Astrocyte (in vitro differentiated cells and primary cell): ENCODE measurements at regions not wholly inside any gene's neighbourhood (a gene's known extent, or its start where the extent isn't known, plus 50 kb on each side); places are given as distances from the start of the nearest gene placed in this dataset.

Experiments used
- DNase-seq: peaks from one replicate; pipeline ENCODE4 v3.0.0-alpha.2; 2010; ENCODE audit warnings: low read depth
- FAIRE-seq: peaks from 2 replicates; lab custom pipeline; 2011; peaks lifted over from hg19 to GRCh38; lab: Jason Lieb, UNC
- H2AFZ ChIP-seq: 2 replicates; pipeline ENCODE4 v1.6.0; 2012; ENCODE audit warnings: low read depth, low read length, inconsistent platforms
- H3K27ac ChIP-seq: 2 replicates; pipeline ENCODE4 v1.5.1; 2011; ENCODE audit warnings: low read depth, low read length, inconsistent platforms
- H3K27me3 ChIP-seq: 2 replicates; pipeline ENCODE4 v1.6.0; 2011; ENCODE audit warnings: low read length, inconsistent platforms; ENCODE audit not compliant: insufficient read depth
- H3K36me3 ChIP-seq: 2 replicates; pipeline ENCODE4 v1.5.1; 2011; ENCODE audit warnings: low read length, inconsistent platforms; ENCODE audit not compliant: insufficient read depth
- H3K4me1 ChIP-seq: 2 replicates; pipeline ENCODE4 v1.5.1; 2011; ENCODE audit warnings: low read length, inconsistent platforms; ENCODE audit not compliant: insufficient read depth
- H3K4me2 ChIP-seq: 2 replicates; pipeline ENCODE4 v1.6.0; 2012; ENCODE audit warnings: low read length, inconsistent platforms
- H3K4me3 ChIP-seq: 2 replicates; pipeline ENCODE4 v1.5.1; 2011; ENCODE audit warnings: low read depth, mild to moderate bottlenecking, low read length, inconsistent platforms; ENCODE audit not compliant: insufficient read depth
- H3K79me2 ChIP-seq: 2 replicates; pipeline ENCODE4 v1.6.0; 2012; ENCODE audit warnings: mild to moderate bottlenecking, low read length, inconsistent platforms; ENCODE audit not compliant: insufficient read depth
- H3K9ac ChIP-seq: 2 replicates; pipeline ENCODE4 v1.6.0; 2012; ENCODE audit warnings: mild to moderate bottlenecking, low read length, inconsistent platforms
- H3K9me3 ChIP-seq: 2 replicates; pipeline ENCODE4 v1.5.1; 2012; ENCODE audit warnings: low read depth, mild to moderate bottlenecking, low read length, inconsistent platforms; ENCODE audit not compliant: insufficient read depth
- H4K20me1 ChIP-seq: 2 replicates; pipeline ENCODE4 v1.6.0; 2012; ENCODE audit warnings: low read length, inconsistent platforms; ENCODE audit not compliant: insufficient read depth
- H3K27ac Mint-ChIP-seq: one replicate; pipeline ENCODE4 v1.8.0; 2021; ENCODE audit warnings: mild to moderate bottlenecking, mixed read lengths; ENCODE audit not compliant: unreplicated experiment
- H3K27me3 Mint-ChIP-seq: one replicate; pipeline ENCODE4 v1.8.0; 2021; ENCODE audit warnings: low read depth, mixed read lengths; ENCODE audit not compliant: unreplicated experiment
- H3K36me3 Mint-ChIP-seq: one replicate; pipeline ENCODE4 v1.8.0; 2021; ENCODE audit warnings: low read depth, mixed read lengths; ENCODE audit not compliant: unreplicated experiment
- H3K4me1 Mint-ChIP-seq: one replicate; pipeline ENCODE4 v1.8.0; 2021; ENCODE audit warnings: low read depth, mixed read lengths; ENCODE audit not compliant: unreplicated experiment
- H3K4me3 Mint-ChIP-seq: one replicate; pipeline ENCODE4 v1.8.0; 2021; ENCODE audit warnings: mild to moderate bottlenecking, moderate library complexity, mixed read lengths; ENCODE audit not compliant: unreplicated experiment
- H3K9me3 Mint-ChIP-seq: one replicate; pipeline ENCODE4 v1.8.0; 2021; ENCODE audit warnings: mild to moderate bottlenecking, mixed read lengths; ENCODE audit not compliant: unreplicated experiment
- CTCF ChIP-seq: IDR thresholded peaks from 2 replicates; pipeline ENCODE4 v1.5.1; 2011; ENCODE audit warnings: low read depth, mild to moderate bottlenecking, inconsistent platforms, low read length, moderate library complexity; ENCODE audit not compliant: insufficient read depth
- EZH2 ChIP-seq: IDR thresholded peaks from 2 replicates; pipeline ENCODE4 v1.6.1; 2012; ENCODE audit warnings: mild to moderate bottlenecking, low read length, inconsistent platforms; ENCODE audit not compliant: insufficient read depth

- no peak for DNase-seq
- peaks cover 8% of the 10 kb centered on the region for H3K9me3 Mint-ChIP-seq
These were observed 236.2 kb upstream of the KAZN start for GRCh38 chr1:14362331-14362730.

GRCh38 chr1:14363036-14363590 is 235.4 kb upstream of the KAZN start:
- Mint-ChIP-seq H3K27me3 (peaks cover 10% of the 10 kb centered on the region), H3K4me1 (no peaks in the 10 kb centered on the region), H3K36me3 (no peaks in the 10 kb centered on the region), H3K27ac (no peak overlapping the region), H3K4me3 (no peak overlapping the region), H3K9me3 (peaks cover 4% of the 10 kb centered on the region)
- Histone ChIP-seq H3K4me1 (no peaks in the 10 kb centered on the region), H2AFZ (no peak overlapping the region), H3K27me3 (no peaks in the 10 kb centered on the region), H3K27ac (no peak overlapping the region), H3K9ac (no peak overlapping the region), H3K36me3 (no peaks in the 10 kb centered on the region), H3K4me3 (no peak overlapping the region), H4K20me1 (no peaks in the 10 kb centered on the region), H3K9me3 (no peaks in the 10 kb centered on the region), H3K4me2 (no peak overlapping the region), H3K79me2 (no peaks in the 10 kb centered on the region)
- no peak for FAIRE-seq
- DNase-seq: peak; percentile 44
- TF ChIP-seq CTCF (no peak), EZH2 (no peak)

More at GRCh38 chr1:14362331-14362730, 236.2 kb upstream of the KAZN start:
- H3K4me1 ChIP-seq: no peaks in the 10 kb centered on the region
- Mint-ChIP-seq H3K4me3 (no peak overlapping the region), H3K36me3 (no peaks in the 10 kb centered on the region), H3K27ac (no peak overlapping the region), H3K27me3 (peaks cover 7% of the 10 kb centered on the region), H3K4me1 (no peaks in the 10 kb centered on the region)
- no peaks in the 10 kb centered on the region for H3K9me3 ChIP-seq
- H3K36me3 ChIP-seq: no peaks in the 10 kb centered on the region
- H2AFZ ChIP-seq: no peak overlapping the region
- H4K20me1 ChIP-seq: no peaks in the 10 kb centered on the region
- no peaks in the 10 kb centered on the region for H3K27me3 ChIP-seq
- H3K79me2 ChIP-seq: no peaks in the 10 kb centered on the region
- no peak overlapping the region for H3K4me2 ChIP-seq
- no peak for TF ChIP-seq EZH2
- no peak for TF ChIP-seq CTCF
- H3K4me3 ChIP-seq: no peak overlapping the region
- H3K27ac ChIP-seq: no peak overlapping the region
- FAIRE-seq: no peak
- no peak overlapping the region for H3K9ac ChIP-seq

DNA sequence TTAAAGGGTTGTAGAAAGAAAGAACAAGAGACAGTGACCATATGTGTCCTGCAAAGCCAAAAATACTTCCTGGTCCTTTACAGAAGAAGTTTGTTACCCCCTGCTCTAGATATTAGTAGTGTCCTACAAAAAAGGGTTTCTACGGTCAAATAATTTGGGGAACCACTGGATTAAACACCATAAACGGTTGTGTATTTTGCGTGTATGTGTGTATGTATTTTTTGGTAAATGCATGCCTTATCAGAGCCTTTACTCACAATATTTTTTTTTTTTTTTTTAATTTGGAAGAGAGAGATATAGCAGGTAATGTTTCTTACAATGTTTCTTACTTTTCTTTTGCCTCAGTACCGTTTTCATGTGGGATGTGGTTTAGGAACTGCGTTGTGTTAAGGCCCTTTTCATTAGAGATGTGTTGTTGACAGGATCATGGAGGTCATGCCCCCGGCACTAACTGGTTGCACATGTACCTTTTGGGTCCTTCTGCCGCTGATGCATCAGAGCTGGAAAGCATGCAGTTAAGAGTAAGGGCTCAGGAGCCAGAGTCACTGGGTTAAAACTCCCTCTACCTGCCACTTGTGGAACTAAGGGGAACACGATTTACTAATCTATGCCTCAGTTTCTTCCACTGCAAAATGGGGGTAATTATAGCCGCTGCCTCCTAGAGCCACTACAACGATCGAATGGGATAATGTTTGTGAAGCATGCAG is 234.6 kb upstream of the KAZN start:
- H3K36me3 ChIP-seq: no peaks in the 10 kb centered on the region
- no peaks in the 10 kb centered on the region for H3K4me1 ChIP-seq
- H2AFZ ChIP-seq: no peak overlapping the region
- no peak for DNase-seq
- H3K27ac Mint-ChIP-seq: no peak overlapping the region
- H3K9me3 Mint-ChIP-seq: peaks cover 2% of the 10 kb centered on the region
- no peak overlapping the region for H3K27ac ChIP-seq
- no peaks in the 10 kb centered on the region for H4K20me1 ChIP-seq
- no peaks in the 10 kb centered on the region for H3K4me1 Mint-ChIP-seq
- no peaks in the 10 kb centered on the region for H3K36me3 Mint-ChIP-seq
- no peak for TF ChIP-seq CTCF
- no peak for TF ChIP-seq EZH2
- H3K4me3 ChIP-seq: no peak overlapping the region
- peaks cover 11% of the 10 kb centered on the region for H3K27me3 Mint-ChIP-seq
- no peak overlapping the region for H3K4me3 Mint-ChIP-seq
- no peaks in the 10 kb centered on the region for H3K9me3 ChIP-seq
- no peak overlapping the region for H3K9ac ChIP-seq
- H3K27me3 ChIP-seq: no peaks in the 10 kb centered on the region
- no peak overlapping the region for H3K4me2 ChIP-seq
- FAIRE-seq: no peak
- no peaks in the 10 kb centered on the region for H3K79me2 ChIP-seq
